ENCODE measurements at regions not wholly inside any gene's neighbourhood (a gene's known extent, or its start where the extent isn't known, plus 50 kb on each side); places are given as distances from the start of the nearest gene placed in this dataset.
"Not testable (repeated sequence)": the region's sequence is repeated elsewhere in the genome, so short reads cannot be mapped to it uniquely, and the experiment has no call there.

DNA sequence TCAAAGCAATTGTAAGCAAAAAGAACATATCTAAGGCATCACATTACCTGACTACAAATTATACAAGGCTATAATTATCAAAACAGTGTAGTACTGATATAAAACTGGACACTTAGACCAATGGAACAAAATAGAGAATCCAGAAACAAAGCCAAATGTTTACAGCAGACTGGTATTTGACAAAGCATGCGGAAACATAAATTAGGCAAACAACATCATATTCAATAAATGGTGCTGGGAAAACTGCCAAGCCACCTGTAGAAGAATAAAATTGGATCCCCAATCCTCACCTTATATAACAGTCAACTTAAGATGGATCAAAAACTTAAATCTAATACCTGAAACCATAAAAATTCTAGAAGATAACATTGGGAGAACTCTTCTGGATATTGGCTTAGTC is 240.8 kb upstream of the POM121L12 start:
- DNase-seq (ENCODE audit: missing footprints) (no peak), ATAC-seq (no peak)
- intact Hi-C loops (cut with DNase I) = no loop called here

DNA sequence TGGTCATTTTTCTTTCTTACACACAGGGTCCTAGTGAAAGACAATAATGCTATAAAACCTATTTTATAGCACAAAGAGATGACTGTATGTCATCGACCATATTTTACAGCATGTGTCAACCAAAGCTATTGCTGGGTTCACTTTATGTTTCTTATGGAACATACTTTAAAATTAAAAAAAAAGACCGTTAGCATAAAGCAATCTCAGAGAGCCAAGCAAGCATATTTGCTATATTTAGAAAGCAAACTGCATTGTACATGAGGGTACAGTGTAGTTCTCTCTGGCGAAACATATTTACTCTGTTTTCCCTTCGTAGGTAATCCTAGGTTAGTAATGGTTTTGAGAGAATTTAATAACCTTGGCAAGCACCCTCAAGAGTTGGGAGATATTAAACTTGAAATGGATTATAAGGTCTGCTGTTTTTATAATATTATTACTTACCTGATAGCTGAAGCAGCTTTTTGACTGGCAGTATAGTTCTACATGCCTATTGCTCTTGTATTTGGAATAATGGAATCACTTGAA is 244.2 kb upstream of the POM121L12 start:
- intact Hi-C loops (cut with DNase I) = no loop called here
- DNase-seq (ENCODE audit: missing footprints) = no peak
- ATAC-seq = no peak

DNA sequence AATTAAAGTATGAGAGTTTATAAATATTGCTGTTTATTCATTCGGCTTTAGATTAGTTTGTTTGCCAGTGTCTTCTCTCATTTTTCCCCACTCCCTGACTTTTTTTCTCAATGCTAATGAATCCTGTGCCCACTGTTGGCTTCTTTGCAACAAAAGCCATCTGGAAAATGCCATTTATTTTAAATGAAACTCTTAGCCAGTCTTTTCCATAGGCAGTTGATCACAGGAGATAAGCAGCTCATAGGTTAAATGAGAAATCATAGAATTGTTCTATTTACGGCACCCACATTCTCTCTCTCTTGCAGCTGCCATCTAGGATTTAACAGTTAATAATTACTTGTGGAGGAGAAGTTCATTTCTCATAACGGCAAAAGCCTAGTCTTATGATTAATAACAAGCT is 249.3 kb upstream of the POM121L12 start:
- DNase-seq (ENCODE audit: missing footprints) (no peak), ATAC-seq (no peak)
- intact Hi-C loops (cut with DNase I) = no loop called here

DNA sequence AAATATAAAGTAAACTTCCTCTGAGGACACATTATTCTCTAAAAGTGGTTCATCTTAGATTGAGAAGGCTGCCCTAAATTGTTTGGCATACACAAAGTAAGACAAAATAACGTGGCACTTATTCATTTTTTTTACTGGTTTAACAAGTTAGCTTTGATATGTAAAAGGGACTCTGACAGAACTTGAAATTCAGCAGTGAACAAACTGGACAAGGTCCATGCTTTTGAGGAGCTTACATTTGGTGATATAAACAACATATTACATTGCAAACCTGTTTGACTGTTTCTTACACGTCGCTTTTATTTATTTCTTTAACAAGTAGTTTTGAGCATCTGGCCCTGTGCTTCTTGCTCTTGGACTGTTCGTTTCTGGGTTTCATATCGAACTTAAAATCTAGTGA is 253.1 kb upstream of the POM121L12 start:
- intact Hi-C loops (cut with DNase I) = no loop called here
- no peak for DNase-seq (ENCODE audit: missing footprints)
- no peak for ATAC-seq

DNA sequence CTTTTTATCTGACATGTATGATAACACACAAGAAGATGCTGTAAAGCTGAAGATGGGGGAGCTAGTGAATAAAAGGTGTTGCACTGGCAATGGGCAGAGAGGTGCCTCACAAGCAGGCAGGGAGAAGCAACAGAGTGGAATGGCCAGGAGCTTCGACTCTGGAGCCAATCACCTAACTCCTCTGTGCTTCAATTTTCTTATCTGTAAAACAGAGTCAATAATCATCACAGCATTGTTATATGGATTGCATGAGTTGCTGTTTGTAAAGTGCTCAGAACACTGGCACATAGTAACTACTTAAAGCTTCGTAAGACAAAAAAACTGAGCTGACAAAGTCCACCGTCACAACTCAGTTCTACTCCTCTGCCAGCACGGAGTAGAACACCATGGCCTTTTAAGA is 254.2 kb upstream of the POM121L12 start:
- intact Hi-C loops (cut with DNase I) = no loop called here
- ATAC-seq (no peak), DNase-seq (ENCODE audit: missing footprints) (no peak)

DNA sequence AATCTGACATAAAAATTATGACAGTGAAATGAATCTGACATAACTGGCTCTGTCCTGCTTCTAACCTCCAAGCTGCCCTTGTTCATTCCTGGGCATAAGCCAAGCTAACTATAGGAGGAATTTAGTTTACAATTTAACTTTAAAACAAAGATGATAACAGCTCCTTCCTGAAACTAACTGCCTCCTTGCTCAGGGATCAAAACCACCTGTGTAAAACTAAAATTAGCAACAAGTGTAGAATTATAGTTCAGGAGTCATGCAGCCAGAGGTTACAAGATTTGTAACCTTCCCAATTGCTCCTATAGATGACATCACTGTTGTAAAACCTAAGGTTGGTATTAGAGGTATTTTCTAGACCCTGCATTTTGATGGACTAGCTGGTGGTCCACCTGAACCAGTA is 256.4 kb upstream of the POM121L12 start:
- intact Hi-C loops (cut with DNase I) = no loop called here
- no peak for DNase-seq (ENCODE audit: missing footprints)
- no peak for ATAC-seq

DNA sequence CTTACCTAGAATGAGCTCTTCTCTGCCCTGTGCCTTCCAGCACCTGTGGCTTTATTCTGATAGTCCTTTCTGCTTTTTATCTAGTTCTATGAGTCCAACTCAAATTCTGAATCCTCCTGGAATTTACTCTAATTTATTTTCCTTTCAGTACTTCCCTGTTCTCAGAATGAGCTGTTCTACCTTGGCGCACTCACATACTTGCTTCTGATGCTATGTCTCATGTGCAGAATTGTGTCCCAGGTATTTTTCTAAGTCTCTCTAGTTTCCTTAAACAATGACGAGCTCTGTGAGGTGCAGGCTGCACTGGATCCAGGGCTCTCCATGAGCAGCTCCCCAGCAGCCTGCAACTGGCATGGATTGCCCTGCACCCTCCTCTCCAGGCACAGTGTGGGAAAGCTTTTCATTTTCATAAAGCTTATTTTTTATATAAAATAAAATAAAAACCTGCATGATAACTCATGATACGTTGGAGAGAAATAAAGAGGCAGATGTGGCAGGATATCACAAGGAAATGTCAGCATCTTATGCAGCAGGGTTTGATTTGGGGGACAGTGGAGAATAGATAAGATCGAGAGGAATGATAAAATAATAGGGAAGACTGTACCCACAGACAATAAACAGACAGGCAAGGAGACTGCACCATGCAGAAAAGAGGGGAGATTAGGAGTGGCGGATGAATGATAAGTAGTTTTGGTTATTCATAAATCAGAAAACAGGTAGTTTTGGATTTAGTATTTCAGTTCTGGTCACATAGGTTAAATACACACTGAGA is 258.2 kb upstream of the POM121L12 start:
- intact Hi-C loops (cut with DNase I) = no loop called here

DNA sequence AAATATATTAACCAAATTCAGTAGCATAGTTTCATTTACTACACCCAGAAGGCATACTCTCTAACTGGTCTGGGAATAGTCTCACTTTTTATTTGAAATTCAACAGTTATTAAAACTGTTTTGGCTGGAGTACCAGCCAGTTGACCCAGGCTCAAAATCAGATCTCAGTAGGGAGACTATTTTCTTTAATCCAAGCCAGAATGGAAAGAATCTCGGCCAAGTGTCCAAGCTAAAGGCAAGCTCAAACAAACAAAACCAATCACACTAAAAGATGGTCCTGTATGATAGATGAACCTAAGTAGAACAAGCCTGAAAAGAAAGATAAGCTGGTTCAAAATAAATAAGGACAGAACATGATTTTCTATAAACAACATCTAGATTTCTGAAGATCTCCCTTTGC is 259.6 kb upstream of the POM121L12 start:
- intact Hi-C loops (cut with DNase I) = no loop called here
- ATAC-seq = peak; percentile 44
- DNase-seq (ENCODE audit: missing footprints) = no peak

More for the DNA sequence above, 258.2 kb upstream of the POM121L12 start:
- ATAC-seq (no peak), DNase-seq (ENCODE audit: missing footprints) (no peak)

DNA sequence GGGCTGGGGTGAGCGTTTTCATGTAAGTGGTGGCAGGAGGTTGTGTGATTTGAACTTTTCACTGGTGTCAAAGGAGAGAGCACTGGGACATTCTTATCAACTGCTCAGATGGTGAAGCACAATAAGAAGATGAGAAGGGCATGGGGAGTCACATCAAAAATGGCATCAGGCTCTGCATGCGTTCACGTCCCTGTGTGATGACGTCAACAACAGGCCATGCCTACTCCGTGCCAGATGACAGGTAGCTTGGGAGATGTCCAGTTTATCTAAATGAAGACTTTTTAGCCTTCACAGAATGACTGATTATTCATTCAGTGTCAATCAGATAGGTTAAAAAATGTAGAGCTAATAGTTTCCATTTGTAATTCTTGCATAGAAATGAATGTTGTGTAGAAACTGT is 264.3 kb upstream of the POM121L12 start:
- ATAC-seq (no peak), DNase-seq (ENCODE audit: missing footprints) (no peak)
- intact Hi-C loops (cut with DNase I) = no loop called here

DNA sequence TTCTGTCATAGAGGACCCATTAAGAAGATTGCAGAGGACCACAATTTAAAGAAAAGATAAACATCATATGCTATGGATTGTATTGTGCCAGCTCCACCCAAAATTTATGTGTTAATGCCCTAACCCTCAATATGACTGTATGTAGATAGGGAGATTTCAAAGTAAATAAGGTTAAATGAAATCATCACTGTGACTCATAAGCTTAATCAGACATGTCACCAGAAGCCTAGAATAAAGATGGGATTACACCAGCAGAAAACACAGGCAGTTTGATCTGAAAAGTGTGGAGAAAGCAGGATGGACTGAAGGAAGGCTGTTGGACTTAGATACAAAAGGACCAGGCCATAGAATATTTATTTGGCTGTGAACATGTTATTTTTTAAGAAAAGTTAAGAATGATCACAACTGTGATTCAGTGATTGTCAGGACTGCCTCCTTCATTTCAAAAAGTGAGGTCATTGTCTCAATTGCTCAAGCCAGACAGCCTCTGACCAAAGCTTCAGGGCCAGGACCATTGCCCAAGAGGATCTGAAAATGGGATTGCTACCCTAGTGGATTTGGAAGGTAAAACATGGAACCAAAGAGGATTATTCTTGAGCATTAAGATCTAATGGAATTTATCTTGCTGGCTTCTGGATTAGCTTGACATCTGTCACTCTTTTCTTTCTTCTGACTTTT is 270.8 kb upstream of the POM121L12 start:
- DNase-seq (ENCODE audit: missing footprints) (no peak), ATAC-seq (peak; percentile 52)
- intact Hi-C loops (cut with DNase I) = no loop called here

DNA sequence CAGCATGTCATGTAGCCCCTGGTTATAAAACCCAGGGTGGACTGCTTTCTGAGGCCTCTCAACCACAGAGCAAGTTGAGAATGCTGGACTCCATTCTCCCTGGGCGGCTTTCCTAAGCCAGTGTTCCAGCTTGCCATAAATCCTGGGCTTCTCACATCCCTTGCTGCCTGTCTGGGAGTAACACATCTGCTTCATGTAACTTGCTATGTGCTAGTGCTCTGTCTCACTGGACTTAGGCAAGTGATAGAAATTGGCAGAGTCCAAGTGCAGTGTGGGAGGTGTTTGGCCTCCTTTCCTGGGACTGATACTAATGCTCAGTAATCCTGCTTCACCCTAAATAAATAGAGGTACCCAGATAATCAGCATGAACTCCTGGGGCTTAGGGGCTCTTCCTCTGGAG is 277.1 kb upstream of the POM121L12 start:
- intact Hi-C loops (cut with DNase I) = no loop called here
- DNase-seq (ENCODE audit: missing footprints) (no peak), ATAC-seq (peak; percentile 96)

DNA sequence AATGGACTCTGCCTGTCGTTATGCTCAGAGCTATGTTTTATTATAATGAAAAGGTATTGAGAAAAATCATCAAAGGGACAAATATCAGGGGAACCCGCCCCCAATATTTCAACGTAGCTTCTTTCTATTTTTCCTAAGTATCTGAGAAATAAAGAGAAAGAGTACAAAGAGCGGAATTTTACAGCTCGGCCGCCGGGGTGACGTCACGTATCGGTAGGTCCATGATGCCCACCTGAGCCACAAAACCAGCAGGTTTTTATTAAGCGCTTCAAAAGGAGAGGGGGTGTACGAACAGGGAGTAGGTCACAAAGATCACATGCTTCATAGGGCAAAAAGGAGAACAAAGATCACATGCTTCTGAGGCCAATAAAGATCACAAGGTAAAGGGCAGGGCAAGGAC is 281.6 kb upstream of the POM121L12 start:
- ATAC-seq = no peak
- no peak for DNase-seq (ENCODE audit: missing footprints)
- intact Hi-C loops (cut with DNase I) = no loop called here

DNA sequence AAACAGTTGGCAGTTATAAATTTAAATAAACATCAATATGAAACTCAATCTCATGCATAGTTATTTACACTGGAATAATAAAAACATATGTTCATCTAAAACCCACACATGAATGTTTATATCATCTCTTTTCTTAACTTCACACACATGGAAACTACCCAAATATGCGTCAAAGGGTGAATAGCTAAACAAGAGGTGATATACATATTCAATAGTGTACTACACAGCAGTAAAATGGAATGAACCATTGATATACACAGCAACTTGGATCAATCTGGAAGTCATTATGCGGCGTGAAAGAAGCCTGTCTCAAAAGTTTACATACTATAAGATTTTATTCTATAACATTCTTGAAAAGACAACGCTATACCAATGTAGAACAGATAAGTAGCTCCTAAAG is 282.5 kb upstream of the POM121L12 start:
- intact Hi-C loops (cut with DNase I) = no loop called here
- DNase-seq (ENCODE audit: missing footprints) = no peak
- no peak for ATAC-seq

DNA sequence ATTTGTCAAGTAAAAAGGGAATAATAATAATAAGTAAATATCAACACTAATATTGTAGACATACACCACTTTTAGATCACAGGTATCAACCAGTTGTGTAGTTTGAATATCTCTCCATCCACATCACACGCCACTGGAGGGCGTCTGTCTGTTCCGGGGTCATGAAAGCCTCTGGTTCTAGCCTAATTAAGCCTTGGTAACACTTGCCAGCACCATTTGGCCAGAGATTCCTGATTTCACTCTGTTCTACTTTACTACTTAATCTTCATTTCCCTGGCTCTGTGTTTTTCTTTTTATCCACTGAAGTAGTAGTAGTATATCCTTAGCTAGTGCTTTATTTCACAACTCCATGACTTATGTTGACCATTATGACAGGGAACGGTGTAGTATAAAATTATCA is 285.6 kb upstream of the POM121L12 start:
- DNase-seq (ENCODE audit: missing footprints) (no peak), ATAC-seq (peak; percentile 63)
- intact Hi-C loops (cut with DNase I) = no loop called here

DNA sequence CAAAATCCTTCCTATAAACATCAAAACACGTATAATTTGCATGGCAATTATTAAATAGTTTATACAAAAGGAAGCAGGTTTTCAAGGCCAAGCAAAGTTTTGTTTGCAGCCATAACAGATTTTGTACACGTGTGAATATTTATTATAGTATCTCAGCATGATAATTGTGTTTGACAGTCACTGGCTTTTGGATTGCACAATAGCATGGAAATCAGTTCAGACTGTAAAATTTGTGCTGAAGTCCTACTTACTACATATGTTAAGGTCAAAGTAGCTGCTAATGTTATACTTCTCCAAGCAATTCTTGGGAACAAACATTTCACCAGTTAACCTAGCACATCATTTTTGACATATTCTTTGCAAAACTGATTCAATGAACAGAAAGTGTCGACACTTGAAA is 287.6 kb upstream of the POM121L12 start:
- intact Hi-C loops (cut with DNase I) = no loop called here
- DNase-seq (ENCODE audit: missing footprints) (no peak), ATAC-seq (no peak)

DNA sequence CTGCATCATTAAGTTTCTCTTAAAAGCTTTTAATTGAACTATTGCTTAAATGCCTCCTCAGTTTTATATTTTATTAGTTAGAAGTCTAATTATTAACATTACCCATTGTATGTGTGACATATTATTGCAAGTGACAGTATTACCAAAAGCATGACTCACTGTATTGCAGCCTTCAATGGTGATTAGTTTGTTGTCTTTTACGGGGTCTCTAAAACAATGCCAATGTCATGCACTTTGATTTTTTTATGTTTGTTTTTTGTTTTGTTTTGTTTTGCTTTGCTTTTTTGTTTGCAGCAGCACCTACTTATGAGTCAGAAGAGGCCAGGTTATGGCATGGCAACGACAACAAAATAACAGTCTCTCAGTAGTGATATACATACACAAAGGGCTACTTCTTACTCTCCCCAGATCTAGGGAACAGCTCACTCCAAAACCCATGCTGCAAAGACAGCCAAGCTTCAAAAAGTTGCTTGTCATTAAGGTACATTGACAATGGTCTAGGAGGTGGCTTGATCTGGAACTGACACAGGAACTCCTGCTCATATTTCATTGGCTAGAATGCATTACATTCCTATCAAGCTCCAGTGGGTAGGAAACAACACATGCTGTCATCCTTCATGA is 293.7 kb upstream of the POM121L12 start:
- DNase-seq (ENCODE audit: missing footprints) = no peak
- intact Hi-C loops (cut with DNase I) = no loop called here
- ATAC-seq = no peak

DNA sequence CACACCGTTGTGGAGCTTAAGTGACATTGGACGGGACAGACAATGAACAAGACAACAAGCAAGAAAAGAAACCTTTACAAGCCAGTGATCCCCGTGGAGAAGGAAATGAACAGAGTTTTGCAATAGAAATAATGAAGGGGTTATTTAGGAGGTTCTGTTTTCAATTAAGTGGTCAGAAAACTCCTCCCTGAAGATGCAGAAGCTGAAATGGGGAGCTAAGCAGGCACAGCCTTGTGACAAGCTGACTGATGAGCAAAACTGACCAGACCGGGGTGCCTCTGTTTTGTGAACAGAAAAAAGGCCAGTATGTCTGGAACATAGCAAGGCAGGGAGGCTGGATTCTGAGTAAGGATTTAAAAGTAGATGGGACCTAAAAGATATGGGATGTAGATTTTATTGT is 299.8 kb upstream of the POM121L12 start:
- intact Hi-C loops (cut with DNase I) = no loop called here
- ATAC-seq (peak; percentile 23), DNase-seq (ENCODE audit: missing footprints) (no peak)

DNA sequence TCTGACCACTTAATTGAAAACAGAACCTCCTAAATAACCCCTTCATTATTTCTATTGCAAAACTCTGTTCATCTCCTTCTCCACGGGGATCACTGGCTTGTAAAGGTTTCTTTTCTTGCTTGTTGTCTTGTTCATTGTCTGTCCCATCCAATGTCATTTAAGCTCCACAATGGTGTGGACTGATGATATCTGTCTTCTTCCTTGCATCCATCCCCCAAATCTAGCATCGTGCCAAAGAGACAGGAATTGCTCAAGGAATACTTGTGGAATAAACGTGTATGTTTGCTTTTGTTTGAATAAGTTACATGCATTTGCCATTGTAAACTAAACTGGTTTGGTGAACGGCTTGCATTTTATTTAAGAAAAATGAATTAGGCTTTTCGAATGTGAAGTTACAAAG is 306.8 kb upstream of the POM121L12 start:
- ATAC-seq; DNase-seq (ENCODE audit: missing footprints); intact Hi-C loops (cut with DNase I): not testable (repeated sequence)

DNA sequence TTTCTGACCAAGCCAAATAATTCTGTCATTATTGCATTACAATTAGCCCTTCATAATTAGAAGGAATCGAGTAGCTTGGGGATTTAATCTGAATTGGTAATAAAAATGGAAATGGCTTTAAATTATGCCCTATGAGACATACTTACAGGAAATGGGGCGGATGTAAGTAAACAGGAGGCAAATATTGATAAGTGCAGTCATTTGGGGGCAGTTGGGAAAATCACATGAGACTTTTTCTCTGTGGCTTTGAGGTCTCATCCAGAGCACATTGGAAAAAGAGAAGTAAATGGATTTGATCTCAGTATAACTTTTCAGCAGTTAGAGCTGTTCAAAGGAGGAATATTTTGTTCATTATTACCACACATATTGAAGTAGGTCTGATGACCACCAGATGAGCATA is 307.8 kb upstream of the POM121L12 start:
- intact Hi-C loops (cut with DNase I) = no loop called here
- ATAC-seq = no peak
- no peak for DNase-seq (ENCODE audit: missing footprints)

DNA sequence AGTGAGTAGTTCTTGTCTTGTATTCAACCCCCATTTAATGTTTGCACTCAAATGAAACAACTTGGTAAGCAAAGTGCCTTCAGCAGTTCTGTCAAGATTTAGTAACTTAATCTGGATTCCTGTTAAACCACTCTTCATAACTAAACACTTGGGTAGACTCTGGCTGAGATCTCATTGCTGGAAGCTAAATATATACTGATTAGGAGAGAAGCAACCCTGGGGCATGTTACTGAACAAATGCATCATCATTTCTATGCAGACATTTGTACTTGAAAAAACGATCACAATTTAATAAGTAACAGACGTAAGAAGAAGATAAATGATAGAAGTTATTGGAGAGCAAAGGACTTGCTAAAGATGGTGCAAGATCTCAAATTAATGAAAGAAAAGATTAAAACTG is 308.4 kb upstream of the POM121L12 start:
- intact Hi-C loops (cut with DNase I) = no loop called here
- no peak for DNase-seq (ENCODE audit: missing footprints)
- ATAC-seq = no peak
